ENCODE measurements at regions not wholly inside any gene's neighbourhood (a gene's known extent, or its start where the extent isn't known, plus 50 kb on each side); places are given as distances from the start of the nearest gene placed in this dataset.
A peak's percentile ranks its signal among the peaks of the same experiment; 100 is the strongest.

DNA sequence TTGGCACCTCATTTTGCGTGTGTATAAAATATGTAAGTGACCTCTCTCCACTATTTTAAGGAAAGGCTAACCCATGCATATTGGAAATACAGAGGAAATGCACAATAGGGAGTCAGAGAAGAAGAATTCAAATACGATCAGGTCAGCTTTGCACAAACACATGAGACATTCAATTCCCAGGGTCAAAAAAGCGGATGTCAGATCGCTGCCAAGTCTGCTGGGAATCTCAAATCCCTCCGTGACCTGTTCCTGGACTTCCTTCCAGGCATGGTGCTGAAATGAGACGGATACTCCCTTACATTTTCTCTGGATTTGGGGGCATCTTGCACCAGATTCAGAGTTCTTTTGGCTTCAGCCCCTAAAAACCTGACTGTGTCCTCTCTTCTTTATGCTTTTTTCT, 91.9 kb upstream of the PRKCQ start:
- no peaks in the 10 kb centered on the region for H4K20me1 ChIP-seq (ENCODE audit: insufficient read depth, low read length)
- no peaks in the 10 kb centered on the region for H3K9me3 ChIP-seq (ENCODE audit: low read length)
- no peak for TF ChIP-seq EZH2 (IDR thresholded peaks at IDR 0.05; ENCODE audit: borderline replicate concordance, low read length)
- TF ChIP-seq, protein P1, sequence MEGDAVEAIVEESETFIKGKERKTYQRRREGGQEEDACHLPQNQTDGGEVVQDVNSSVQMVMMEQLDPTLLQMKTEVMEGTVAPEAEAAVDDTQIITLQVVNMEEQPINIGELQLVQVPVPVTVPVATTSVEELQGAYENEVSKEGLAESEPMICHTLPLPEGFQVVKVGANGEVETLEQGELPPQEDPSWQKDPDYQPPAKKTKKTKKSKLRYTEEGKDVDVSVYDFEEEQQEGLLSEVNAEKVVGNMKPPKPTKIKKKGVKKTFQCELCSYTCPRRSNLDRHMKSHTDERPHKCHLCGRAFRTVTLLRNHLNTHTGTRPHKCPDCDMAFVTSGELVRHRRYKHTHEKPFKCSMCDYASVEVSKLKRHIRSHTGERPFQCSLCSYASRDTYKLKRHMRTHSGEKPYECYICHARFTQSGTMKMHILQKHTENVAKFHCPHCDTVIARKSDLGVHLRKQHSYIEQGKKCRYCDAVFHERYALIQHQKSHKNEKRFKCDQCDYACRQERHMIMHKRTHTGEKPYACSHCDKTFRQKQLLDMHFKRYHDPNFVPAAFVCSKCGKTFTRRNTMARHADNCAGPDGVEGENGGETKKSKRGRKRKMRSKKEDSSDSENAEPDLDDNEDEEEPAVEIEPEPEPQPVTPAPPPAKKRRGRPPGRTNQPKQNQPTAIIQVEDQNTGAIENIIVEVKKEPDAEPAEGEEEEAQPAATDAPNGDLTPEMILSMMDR (IDR thresholded peaks at IDR 0.05; ENCODE audit: low read length), result no peak
- no peak overlapping the region for H3K27ac ChIP-seq (ENCODE audit: low read depth, low read length, poor library complexity, severe bottlenecking)
- no peaks in the 10 kb centered on the region for H3K79me2 ChIP-seq (ENCODE audit: insufficient read depth, low read length)
- H3K9me2 ChIP-seq (ENCODE audit: low read depth, low read length), result no peaks in the 10 kb centered on the region
- H2AFZ ChIP-seq (ENCODE audit: low read length), result no peak overlapping the region
- H3K36me3 ChIP-seq (ENCODE audit: insufficient read depth, low read length), result no peaks in the 10 kb centered on the region
- no peak overlapping the region for H3K4me3 ChIP-seq (ENCODE audit: low read depth, low read length, poor library complexity, severe bottlenecking)
- no peak overlapping the region for H3K4me2 ChIP-seq (ENCODE audit: low read length)
- no peaks in the 10 kb centered on the region for H3K4me1 ChIP-seq (ENCODE audit: insufficient read depth, low read length, severe bottlenecking)
- no peak overlapping the region for H3K9ac ChIP-seq (ENCODE audit: low read length)
- no peaks in the 10 kb centered on the region for H3K27me3 ChIP-seq (ENCODE audit: insufficient read depth, low read length)
- H3F3A ChIP-seq (ENCODE audit: insufficient read depth, low read length), result no peaks in the 10 kb centered on the region

DNA sequence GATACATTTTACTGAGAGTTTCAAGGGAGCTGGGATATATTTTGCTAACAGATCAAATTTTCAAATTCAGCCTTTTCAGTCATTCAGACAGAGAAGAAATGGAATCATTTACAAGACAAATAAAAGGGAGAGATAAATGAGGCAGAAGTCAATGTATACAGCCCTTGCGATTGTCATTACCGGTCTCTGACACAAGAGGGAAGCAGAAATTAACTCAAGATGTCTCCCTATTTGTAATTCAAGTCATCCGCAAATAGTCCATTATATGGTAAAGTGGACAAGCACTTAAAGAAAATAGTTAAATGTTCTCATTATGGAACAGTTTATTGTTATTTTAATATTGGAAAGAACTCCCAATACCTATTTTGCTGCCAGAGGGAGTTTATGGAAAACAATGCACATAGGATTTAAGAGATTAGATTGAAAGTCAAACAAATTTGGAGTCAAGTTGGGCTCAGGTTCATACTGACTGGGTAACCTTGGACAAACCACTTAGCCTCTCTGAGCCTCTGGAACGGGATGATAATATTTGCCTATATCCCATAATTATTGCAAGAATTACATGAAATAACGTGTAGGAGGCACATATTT, 89.3 kb upstream of the PRKCQ start:
- no peaks in the 10 kb centered on the region for H3F3A ChIP-seq (ENCODE audit: insufficient read depth, low read length)

DNA sequence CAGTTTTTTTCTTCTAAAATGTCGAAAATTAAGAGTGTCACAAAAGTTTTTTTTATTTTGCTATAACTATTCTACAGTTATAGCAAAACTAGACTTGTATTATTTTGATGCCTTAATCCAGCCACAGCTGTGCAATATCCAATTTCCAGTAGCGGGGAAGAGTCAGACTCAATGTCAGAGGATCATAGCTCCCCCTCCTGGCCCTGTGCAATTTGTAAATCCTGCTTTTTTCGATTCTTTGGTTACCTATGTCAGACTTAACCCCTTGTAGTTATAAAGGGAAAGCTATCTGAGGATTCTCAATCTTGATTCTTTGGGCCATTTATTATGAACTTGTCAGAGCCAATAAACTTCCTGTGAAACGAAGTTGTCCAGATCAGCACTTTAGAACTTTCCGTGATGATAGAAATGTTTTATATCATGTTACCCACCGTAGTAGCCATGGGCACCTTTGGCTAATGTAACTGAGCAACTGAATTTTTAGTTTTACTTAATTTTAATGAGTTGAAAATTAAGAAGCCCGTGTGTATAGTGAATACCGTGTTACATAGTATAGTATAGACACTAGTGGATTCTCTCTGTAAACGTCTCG, 87.7 kb upstream of the PRKCQ start:
- Histone ChIP-seq H3K79me2 (ENCODE audit: insufficient read depth, low read length) (no peaks in the 10 kb centered on the region), H3K27ac (ENCODE audit: low read depth, low read length, poor library complexity, severe bottlenecking) (no peak overlapping the region), H3K27me3 (ENCODE audit: insufficient read depth, low read length) (no peaks in the 10 kb centered on the region), H4K20me1 (ENCODE audit: insufficient read depth, low read length) (no peaks in the 10 kb centered on the region), H3K9ac (ENCODE audit: low read length) (no peak overlapping the region), H3K4me3 (ENCODE audit: low read depth, low read length, poor library complexity, severe bottlenecking) (no peak overlapping the region), H3K9me3 (ENCODE audit: low read length) (no peaks in the 10 kb centered on the region), H3K36me3 (ENCODE audit: insufficient read depth, low read length) (no peaks in the 10 kb centered on the region), H3K4me1 (ENCODE audit: insufficient read depth, low read length, severe bottlenecking) (no peaks in the 10 kb centered on the region), H2AFZ (ENCODE audit: low read length) (no peak overlapping the region), H3F3A (ENCODE audit: insufficient read depth, low read length) (no peaks in the 10 kb centered on the region), H3K9me2 (ENCODE audit: low read depth, low read length) (no peaks in the 10 kb centered on the region), H3K4me2 (ENCODE audit: low read length) (no peak overlapping the region)
- TF ChIP-seq EZH2 (IDR thresholded peaks at IDR 0.05; ENCODE audit: borderline replicate concordance, low read length), result no peak
- TF ChIP-seq, protein P1 (IDR thresholded peaks at IDR 0.05; ENCODE audit: low read length), result peak; percentile 47

More for the DNA sequence above, 89.3 kb upstream of the PRKCQ start:
- Histone ChIP-seq H3K9me2 (ENCODE audit: low read depth, low read length) (no peaks in the 10 kb centered on the region), H3K79me2 (ENCODE audit: insufficient read depth, low read length) (no peaks in the 10 kb centered on the region), H2AFZ (ENCODE audit: low read length) (no peak overlapping the region), H3K36me3 (ENCODE audit: insufficient read depth, low read length) (no peaks in the 10 kb centered on the region), H3K27ac (ENCODE audit: low read depth, low read length, poor library complexity, severe bottlenecking) (no peak overlapping the region), H3K9ac (ENCODE audit: low read length) (no peak overlapping the region), H3K9me3 (ENCODE audit: low read length) (no peaks in the 10 kb centered on the region), H4K20me1 (ENCODE audit: insufficient read depth, low read length) (no peaks in the 10 kb centered on the region), H3K4me3 (ENCODE audit: low read depth, low read length, poor library complexity, severe bottlenecking) (no peak overlapping the region), H3K4me2 (ENCODE audit: low read length) (no peak overlapping the region), H3K4me1 (ENCODE audit: insufficient read depth, low read length, severe bottlenecking) (no peaks in the 10 kb centered on the region), H3K27me3 (ENCODE audit: insufficient read depth, low read length) (no peaks in the 10 kb centered on the region)
- no peak for TF ChIP-seq EZH2 (IDR thresholded peaks at IDR 0.05; ENCODE audit: borderline replicate concordance, low read length)
- TF ChIP-seq, protein P1 (IDR thresholded peaks at IDR 0.05; ENCODE audit: low read length), result peak; percentile 52
